K562 (cell line): ENCODE measurements at regions not wholly inside any gene's neighbourhood (a gene's known extent, or its start where the extent isn't known, plus 50 kb on each side); places are given as distances from the start of the nearest gene placed in this dataset.

Source experiments
- ETV1 ChIP-seq: fragments of 450-650 bp; conservative IDR thresholded peaks from 2 replicates; pipeline ENCODE4 v1.6.1; 2016; ENCODE audit warnings: missing genetic modification characterization, control low read depth, low read depth, missing compliant biosample characterization
- GTF3C2 ChIP-seq: IDR thresholded peaks from 3 replicates; pipeline ENCODE4 v1.6.1; 2011; ENCODE audit warnings: borderline replicate concordance, mild to moderate bottlenecking, moderate library complexity; ENCODE audit not compliant: insufficient read length; ENCODE audit errors: extremely low read depth
- HDAC6 ChIP-seq: IDR thresholded peaks from 2 replicates; pipeline ENCODE4 v1.6.1; 2012; ENCODE audit warnings: low read depth, mild to moderate bottlenecking, control low read depth, inconsistent platforms, low read length, moderate library complexity
- MTF1 ChIP-seq: fragments of 250-450 bp; sonication (Bioruptor Pico); IDR thresholded peaks from 2 replicates; pipeline ENCODE4 v1.9.0; 2021; ENCODE audit warnings: moderate library complexity, mild to moderate bottlenecking, inconsistent platforms, borderline replicate concordance
- PTTG1 ChIP-seq: fragments of 450-650 bp; IDR thresholded peaks from 2 replicates; pipeline ENCODE4 v1.6.1; 2016; ENCODE audit warnings: low read depth, mild to moderate bottlenecking, missing genetic modification characterization, missing compliant biosample characterization
- SIN3A ChIP-seq, 2 experiments: fragments of 150-350 bp in 1 of 2; IDR thresholded peaks; 2 replicates each; pipeline ENCODE4 v1.6.1; 2011 to 2016; ENCODE audit warnings: borderline replicate concordance in 2 of 2, low read depth in 2 of 2, low read length in 2 of 2, mild to moderate bottlenecking in 2 of 2, moderate library complexity in 2 of 2; ENCODE audit not compliant: control insufficient read depth in 1 of 2
- TOE1 ChIP-seq, 2 experiments: fragments of 450-650 bp in 1 of 2; sonication (generic) in 1 of 2; formaldehyde crosslinking in 1 of 2; IDR thresholded peaks; 2 replicates each; pipeline versions ENCODE4 v1.7.1 to v1.8.0; 2016 to 2022; ENCODE audit warnings: borderline replicate concordance in 2 of 2, mild to moderate bottlenecking in 2 of 2, antibody characterized with exemption in 1 of 2, inconsistent platforms in 1 of 2, low read depth in 1 of 2, missing genetic modification reagents in 1 of 2, moderate library complexity in 1 of 2
- ZMIZ1 ChIP-seq, 2 experiments: fragments of 150-350 bp in 1 of 2; IDR thresholded peaks; 2 replicates each; pipeline ENCODE4 v1.6.1; 2012 to 2016; ENCODE audit warnings: low read depth in 2 of 2, low read length in 2 of 2, mild to moderate bottlenecking in 1 of 2, moderate library complexity in 1 of 2
- ZNF408 ChIP-seq: fragments of 250-450 bp; sonication (Bioruptor Pico); IDR thresholded peaks from 2 replicates; pipeline ENCODE4 v1.4.0; 2020; ENCODE audit warnings: low read depth, mild to moderate bottlenecking, moderate library complexity

- no peak for TF ChIP-seq ZMIZ1 (IDR thresholded peaks at IDR 0.05; ENCODE audit: low read depth in 2 of 2, low read length in 2 of 2)
- no peak for TF ChIP-seq HDAC6
- TF ChIP-seq MTF1 (CRISPR knock-in tag), result no peak
- TF ChIP-seq PTTG1, result no peak
- no peak for TF ChIP-seq SIN3A (IDR thresholded peaks at IDR 0.05; ENCODE audit: borderline replicate concordance in 2 of 2, control insufficient read depth in 1 of 2, low read depth in 2 of 2, low read length in 2 of 2)
- TF ChIP-seq GTF3C2, result no peak
- TF ChIP-seq ETV1 (tag), result no peak
- TF ChIP-seq ZNF408 (CRISPR knock-in tag), result no peak
- no peak for TF ChIP-seq TOE1 (IDR thresholded peaks at IDR 0.05; ENCODE audit: borderline replicate concordance)
- TF ChIP-seq TOE1 (CRISPR knock-in tag; IDR thresholded peaks at IDR 0.05; ENCODE audit: borderline replicate concordance, low read depth), result no peak
Observed at GRCh38 chr11:90947930-90948329, 725.1 kb upstream of the CHORDC1 start (continued).
